Activated T-helper 1 cell treated with anti-CD3 and anti-CD28 coated beads, Interleukin-12 subunit alpha, Interleukin-12 subunit beta, Interleukin-2, Interleukin-4 antibody, amounts not matched to agents 30 ng/mL and 10 ng/mL and 1 ng/mL, durations not matched to agents 14 hours and 24 hours and 36 hours (primary cell): ENCODE measurements at regions not wholly inside any gene's neighbourhood (a gene's known extent, or its start where the extent isn't known, plus 50 kb on each side); places are given as distances from the start of the nearest gene placed in this dataset.

Experiments
- DNase-seq: peaks from one replicate; pipeline ENCODE4 v3.0.0; 2021; ENCODE audit warnings: low spot score
- H3K27ac Mint-ChIP-seq: one replicate; pipeline ENCODE4 v1.8.0; 2021; ENCODE audit warnings: mild to moderate bottlenecking, mixed read lengths
- H3K27me3 Mint-ChIP-seq: one replicate; pipeline ENCODE4 v1.8.0; 2022; ENCODE audit warnings: mild to moderate bottlenecking, moderate library complexity, mixed read lengths; ENCODE audit not compliant: insufficient read depth
- H3K36me3 Mint-ChIP-seq: one replicate; pipeline ENCODE4 v1.8.0; 2021; ENCODE audit warnings: low read depth, mixed read lengths
- H3K4me1 Mint-ChIP-seq: one replicate; pipeline ENCODE4 v1.8.0; 2021; ENCODE audit warnings: low read depth, mixed read lengths
- H3K4me3 Mint-ChIP-seq: one replicate; pipeline ENCODE4 v1.8.0; 2021; ENCODE audit warnings: mild to moderate bottlenecking, moderate library complexity, mixed read lengths
- H3K9me3 Mint-ChIP-seq: one replicate; pipeline ENCODE4 v1.8.0; 2021; ENCODE audit warnings: mixed read lengths
- intact Hi-C: fragments of 100-400 bp; cut with micrococcal nuclease; formaldehyde crosslinking; loops from one replicate; pipeline ENCODE4 v1.15.1; 2024

GRCh38 chr16:35193956-35194355 lies 1734.5 kb downstream of the TP53TG3F start:
- DNase-seq: no peak
- Mint-ChIP-seq H3K4me1 (no peaks in the 10 kb centered on the region), H3K36me3 (no peaks in the 10 kb centered on the region), H3K9me3 (peaks cover 20% of the 10 kb centered on the region), H3K4me3 (no peak overlapping the region), H3K27me3 (no peaks in the 10 kb centered on the region), H3K27ac (no peak overlapping the region)
- intact Hi-C loops: no loop called here

DNA sequence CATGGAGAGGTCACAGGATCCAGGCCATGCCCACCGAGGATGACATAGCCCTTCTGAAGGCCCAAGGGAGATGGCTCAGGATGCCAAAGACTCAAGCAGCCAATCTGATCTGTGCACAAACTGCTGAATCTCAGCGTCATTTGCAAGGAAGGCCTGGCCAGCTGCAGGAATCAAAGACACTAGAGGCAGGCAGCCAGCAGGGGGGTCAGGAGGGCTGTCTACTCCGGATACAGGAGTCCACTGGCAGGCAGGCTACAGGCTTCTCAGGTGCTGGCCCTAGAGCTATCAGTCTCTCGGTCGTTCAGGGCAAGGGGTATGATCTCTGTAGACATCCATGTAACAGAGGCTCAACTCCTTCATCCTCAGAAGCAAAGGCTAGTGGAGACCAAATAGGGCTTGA lies 1735.3 kb downstream of the TP53TG3F start:
- intact Hi-C loops: no loop called here
- H3K27me3 Mint-ChIP-seq: no peaks in the 10 kb centered on the region

DNA sequence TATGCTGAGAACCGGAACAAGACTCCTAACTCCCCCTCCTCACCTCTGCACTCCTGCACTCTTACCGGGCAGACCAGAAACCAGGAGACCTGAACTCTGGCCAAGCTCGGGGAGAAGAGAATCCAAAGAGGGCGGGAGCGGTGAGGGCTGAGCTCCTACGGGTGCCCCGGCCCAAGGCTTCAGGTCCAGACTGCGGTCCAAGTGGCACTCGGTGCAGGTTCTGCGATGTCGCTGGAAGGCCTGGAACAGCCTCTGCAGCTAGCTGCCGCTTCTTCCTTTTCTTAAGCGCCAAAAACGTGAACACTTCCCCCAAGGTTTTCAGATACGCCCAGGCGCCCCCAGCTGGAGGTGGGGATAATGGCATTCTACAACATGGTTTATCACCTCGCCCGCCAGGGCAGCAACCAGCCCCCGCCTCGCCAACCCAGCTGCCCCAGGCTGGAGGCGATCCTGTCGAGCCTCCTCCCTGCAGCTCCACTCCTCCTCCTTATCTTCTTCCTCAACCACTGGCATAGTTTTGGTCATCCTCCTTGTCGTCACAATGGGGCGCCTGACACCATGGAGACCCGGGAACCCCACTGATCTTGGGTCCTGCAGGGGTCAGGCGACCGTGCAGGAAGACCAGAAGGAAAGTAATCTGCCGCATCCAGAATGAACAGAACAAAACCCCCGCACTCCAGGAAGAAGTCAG lies 1735.9 kb downstream of the TP53TG3F start:
- intact Hi-C loops: no loop called here
- Mint-ChIP-seq H3K36me3 (no peaks in the 10 kb centered on the region), H3K4me3 (no peak overlapping the region), H3K9me3 (peaks cover 20% of the 10 kb centered on the region), H3K4me1 (no peaks in the 10 kb centered on the region), H3K27me3 (no peaks in the 10 kb centered on the region), H3K27ac (no peak overlapping the region)
- no peak for DNase-seq

More for the DNA sequence above, 1735.3 kb downstream of the TP53TG3F start:
- no peak for DNase-seq
- Mint-ChIP-seq H3K9me3 (peaks cover 20% of the 10 kb centered on the region), H3K36me3 (no peaks in the 10 kb centered on the region), H3K27ac (no peak overlapping the region), H3K4me1 (no peaks in the 10 kb centered on the region), H3K4me3 (no peak overlapping the region)

GRCh38 chr16:35195864-35196216 lies 1736.4 kb downstream of the TP53TG3F start:
- H3K9me3 Mint-ChIP-seq: peaks cover 23% of the 10 kb centered on the region
- H3K36me3 Mint-ChIP-seq: no peaks in the 10 kb centered on the region
- H3K27me3 Mint-ChIP-seq: no peaks in the 10 kb centered on the region
- intact Hi-C loops: no loop called here
- H3K4me1 Mint-ChIP-seq: no peaks in the 10 kb centered on the region
- no peak overlapping the region for H3K4me3 Mint-ChIP-seq
- no peak overlapping the region for H3K27ac Mint-ChIP-seq
- DNase-seq: no peak

DNA sequence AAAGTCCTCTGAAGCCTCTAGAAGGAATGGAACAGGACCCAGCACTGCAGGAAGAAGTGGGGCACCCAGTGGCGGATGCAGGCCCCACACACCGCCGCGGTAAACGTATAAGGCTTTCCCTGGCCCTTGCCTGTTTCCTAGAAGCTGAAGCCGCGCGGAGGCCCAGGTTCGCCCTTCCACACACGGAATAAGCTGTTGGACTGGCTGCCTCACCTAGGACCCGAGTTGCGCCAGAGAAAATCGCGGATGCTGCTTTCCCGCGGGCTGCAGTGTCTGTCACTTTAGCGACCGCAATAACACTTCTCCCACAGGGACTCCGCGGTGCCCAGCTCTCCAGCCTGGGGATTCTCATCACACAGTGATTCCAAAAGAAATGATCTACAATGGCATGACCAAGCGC lies 1736.9 kb downstream of the TP53TG3F start:
- Mint-ChIP-seq H3K36me3 (no peaks in the 10 kb centered on the region), H3K4me3 (no peak overlapping the region), H3K27me3 (no peaks in the 10 kb centered on the region), H3K4me1 (no peaks in the 10 kb centered on the region), H3K27ac (no peak overlapping the region), H3K9me3 (peaks cover 26% of the 10 kb centered on the region)
- intact Hi-C loops: no loop called here
- no peak for DNase-seq

GRCh38 chr16:35197656-35198055 lies 1738.2 kb downstream of the TP53TG3F start:
- peaks cover 35% of the 10 kb centered on the region for H3K9me3 Mint-ChIP-seq

DNA sequence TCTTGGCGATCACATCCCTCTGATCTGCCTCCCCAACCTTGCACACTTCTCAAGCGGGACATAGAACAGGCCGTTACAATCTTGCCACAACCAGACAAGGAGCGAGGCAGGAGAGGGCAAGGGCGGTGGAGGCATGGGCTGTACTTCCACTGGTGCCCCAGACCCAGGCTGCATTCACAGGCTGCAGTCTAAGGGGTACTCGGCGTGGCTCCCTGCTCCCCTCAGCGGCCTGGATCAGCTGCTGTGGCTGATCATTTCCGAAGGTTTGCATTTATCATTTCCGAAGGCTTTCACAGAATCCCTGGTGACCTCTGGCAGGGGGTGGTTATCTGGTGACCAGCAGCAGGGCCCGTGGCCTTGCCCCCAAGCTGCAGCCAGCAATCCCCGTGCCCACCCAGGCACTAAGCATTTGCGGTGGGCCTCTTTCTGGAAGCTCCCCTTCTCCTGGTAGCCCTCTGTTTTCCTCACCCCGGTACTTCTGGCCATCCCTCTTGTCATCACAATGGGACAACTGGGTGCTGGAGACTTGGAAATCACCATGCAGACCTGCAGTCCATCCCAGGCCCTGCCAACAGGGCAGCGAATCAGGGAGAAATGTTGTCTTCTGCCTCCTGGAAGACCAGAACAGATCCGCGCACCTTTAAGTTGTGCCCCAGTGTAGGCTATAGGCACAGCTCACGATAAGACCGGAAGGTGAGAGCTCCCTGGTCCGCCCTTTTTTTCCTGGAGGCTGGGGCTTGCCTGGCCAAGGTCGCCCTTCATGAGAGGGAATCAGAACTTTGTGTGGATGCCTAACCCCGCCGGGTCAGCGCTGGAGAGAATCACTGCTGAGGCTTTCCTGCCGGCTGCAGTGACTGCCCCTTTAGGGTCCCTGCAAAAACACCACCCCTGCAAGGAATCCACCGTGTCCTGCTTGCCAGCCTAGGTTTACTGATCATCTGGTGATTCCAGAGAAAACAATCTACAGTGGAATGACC lies 1739.1 kb downstream of the TP53TG3F start:
- intact Hi-C loops: no loop called here
- Mint-ChIP-seq H3K27me3 (no peaks in the 10 kb centered on the region), H3K9me3 (peaks cover 35% of the 10 kb centered on the region)

More at GRCh38 chr16:35197656-35198055, 1738.2 kb downstream of the TP53TG3F start:
- H3K4me3 Mint-ChIP-seq: no peak overlapping the region
- no peaks in the 10 kb centered on the region for H3K36me3 Mint-ChIP-seq
- intact Hi-C loops: no loop called here
- no peaks in the 10 kb centered on the region for H3K27me3 Mint-ChIP-seq
- no peak overlapping the region for H3K27ac Mint-ChIP-seq
- no peaks in the 10 kb centered on the region for H3K4me1 Mint-ChIP-seq
- no peak for DNase-seq

GRCh38 chr16:35200662-35201061 lies 1741.2 kb downstream of the TP53TG3F start:
- Mint-ChIP-seq H3K27ac (no peak overlapping the region), H3K9me3 (peaks cover 35% of the 10 kb centered on the region), H3K4me3 (no peak overlapping the region), H3K36me3 (no peaks in the 10 kb centered on the region), H3K27me3 (no peaks in the 10 kb centered on the region), H3K4me1 (no peaks in the 10 kb centered on the region)
- DNase-seq: no peak
- intact Hi-C loops: no loop called here

More for the DNA sequence above, 1739.1 kb downstream of the TP53TG3F start:
- Mint-ChIP-seq H3K27ac (no peak overlapping the region), H3K4me3 (no peak overlapping the region), H3K4me1 (no peaks in the 10 kb centered on the region), H3K36me3 (no peaks in the 10 kb centered on the region)
- no peak for DNase-seq

DNA sequence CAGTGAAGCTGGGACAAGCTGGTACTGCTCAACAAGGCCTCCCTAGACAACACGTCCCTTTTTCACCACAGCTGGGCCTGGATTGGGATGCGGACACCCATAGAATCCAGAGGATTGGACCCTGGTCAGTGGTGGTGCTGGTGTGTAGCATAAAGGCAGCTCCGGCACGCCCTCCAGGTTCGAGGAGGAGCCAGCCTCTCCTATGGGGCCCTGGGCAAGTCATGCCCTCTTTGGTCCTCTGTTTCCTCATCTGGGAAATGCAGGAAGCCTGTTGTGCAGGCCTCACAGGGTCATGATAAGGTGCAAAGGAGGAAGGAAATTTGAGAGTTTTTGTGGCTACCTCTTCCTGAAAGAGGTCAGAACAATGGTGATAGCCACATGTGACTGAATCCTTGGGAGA lies 1741.7 kb downstream of the TP53TG3F start:
- Mint-ChIP-seq H3K9me3 (peaks cover 33% of the 10 kb centered on the region), H3K36me3 (no peaks in the 10 kb centered on the region), H3K4me1 (no peaks in the 10 kb centered on the region)

DNA sequence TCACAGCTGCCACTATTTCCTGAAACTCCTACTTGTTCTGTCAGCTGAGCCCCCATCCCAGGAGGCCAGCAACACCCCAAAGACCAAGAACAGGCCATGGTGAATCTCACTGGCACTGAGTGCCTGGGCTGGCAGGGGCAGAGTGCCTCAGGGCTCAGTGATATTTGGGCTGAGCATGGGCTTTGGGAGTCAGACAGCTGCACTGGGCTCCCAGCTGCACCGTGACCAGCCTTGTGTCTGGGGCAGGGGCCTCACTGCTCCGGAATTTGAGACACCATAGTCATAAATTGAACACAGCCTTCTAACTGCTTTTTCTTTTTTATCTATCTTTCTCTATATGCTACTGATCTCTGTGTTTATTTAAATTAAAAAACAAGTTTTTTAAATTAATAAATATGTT lies 1744.2 kb downstream of the TP53TG3F start:
- Mint-ChIP-seq H3K27me3 (no peaks in the 10 kb centered on the region), H3K9me3 (peaks cover 33% of the 10 kb centered on the region), H3K4me1 (no peaks in the 10 kb centered on the region), H3K36me3 (no peaks in the 10 kb centered on the region), H3K27ac (no peak overlapping the region), H3K4me3 (no peak overlapping the region)
- DNase-seq: no peak
- intact Hi-C loops: no loop called here

More for the DNA sequence above, 1741.7 kb downstream of the TP53TG3F start:
- DNase-seq: no peak
- Mint-ChIP-seq H3K27ac (no peak overlapping the region), H3K4me3 (no peak overlapping the region), H3K27me3 (no peaks in the 10 kb centered on the region)
- intact Hi-C loops: no loop called here

- Mint-ChIP-seq H3K4me1 (no peaks in the 10 kb centered on the region), H3K27ac (no peak overlapping the region), H3K27me3 (no peaks in the 10 kb centered on the region), H3K36me3 (no peaks in the 10 kb centered on the region), H3K4me3 (no peak overlapping the region), H3K9me3 (peaks cover 23% of the 10 kb centered on the region)
- no peak for DNase-seq
- intact Hi-C loops: no loop called here
Measured at GRCh38 chr16:35207059-35207999, 1747.9 kb downstream of the TP53TG3F start.

DNA sequence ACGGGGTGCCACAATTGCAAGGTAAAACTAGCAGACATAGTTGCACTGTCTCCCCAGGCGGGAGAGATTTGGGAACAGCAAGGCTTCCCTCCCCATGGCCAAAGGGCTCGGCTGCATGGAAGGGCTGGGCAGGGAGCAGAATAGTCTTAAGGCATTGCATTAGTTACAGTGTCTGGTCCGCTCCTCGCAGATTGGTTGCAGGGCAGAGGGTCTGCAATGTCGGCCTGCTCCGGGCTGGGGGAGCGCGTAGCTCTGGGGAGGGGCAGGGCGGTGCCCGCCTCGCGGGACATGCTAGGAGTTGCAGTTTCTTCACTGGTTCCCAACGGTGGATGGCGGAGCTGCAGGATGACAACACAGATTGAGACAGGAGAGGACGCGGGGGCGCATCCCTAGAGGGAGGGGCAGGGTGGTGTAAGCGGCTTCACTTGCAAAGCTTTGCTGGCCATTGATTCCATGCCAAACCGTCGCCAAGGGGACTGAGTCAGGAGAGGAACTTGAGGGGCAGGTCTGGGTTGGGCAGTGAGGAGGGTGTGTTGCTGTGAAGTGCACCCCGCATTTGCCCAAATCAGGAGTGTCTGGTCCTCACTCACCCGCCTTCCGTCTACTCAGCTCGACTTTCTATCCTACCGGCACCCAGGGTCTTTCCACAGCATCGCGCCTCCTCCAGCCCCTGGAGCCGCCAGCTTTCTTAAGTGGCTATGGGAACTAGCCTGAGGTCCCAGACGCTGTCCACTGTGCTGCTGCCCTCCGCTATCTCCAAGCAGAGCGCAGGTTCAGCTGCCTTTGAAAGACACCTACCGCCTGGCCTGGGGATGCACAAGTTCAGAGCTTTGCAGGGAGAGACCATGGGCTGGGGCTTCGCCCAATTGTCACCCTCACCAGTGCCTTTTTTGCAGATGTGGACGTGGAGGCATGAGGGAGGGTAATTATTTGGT lies 1748.9 kb downstream of the TP53TG3F start:
- Mint-ChIP-seq H3K4me3 (no peak overlapping the region), H3K36me3 (no peaks in the 10 kb centered on the region), H3K9me3 (peaks cover 24% of the 10 kb centered on the region), H3K27me3 (no peaks in the 10 kb centered on the region), H3K4me1 (no peaks in the 10 kb centered on the region), H3K27ac (no peak overlapping the region)
- intact Hi-C loops: no loop called here
- no peak for DNase-seq
